ENCODE measurements at regions not wholly inside any gene's neighbourhood (a gene's known extent, or its start where the extent isn't known, plus 50 kb on each side); places are given as distances from the start of the nearest gene placed in this dataset.

DNA sequence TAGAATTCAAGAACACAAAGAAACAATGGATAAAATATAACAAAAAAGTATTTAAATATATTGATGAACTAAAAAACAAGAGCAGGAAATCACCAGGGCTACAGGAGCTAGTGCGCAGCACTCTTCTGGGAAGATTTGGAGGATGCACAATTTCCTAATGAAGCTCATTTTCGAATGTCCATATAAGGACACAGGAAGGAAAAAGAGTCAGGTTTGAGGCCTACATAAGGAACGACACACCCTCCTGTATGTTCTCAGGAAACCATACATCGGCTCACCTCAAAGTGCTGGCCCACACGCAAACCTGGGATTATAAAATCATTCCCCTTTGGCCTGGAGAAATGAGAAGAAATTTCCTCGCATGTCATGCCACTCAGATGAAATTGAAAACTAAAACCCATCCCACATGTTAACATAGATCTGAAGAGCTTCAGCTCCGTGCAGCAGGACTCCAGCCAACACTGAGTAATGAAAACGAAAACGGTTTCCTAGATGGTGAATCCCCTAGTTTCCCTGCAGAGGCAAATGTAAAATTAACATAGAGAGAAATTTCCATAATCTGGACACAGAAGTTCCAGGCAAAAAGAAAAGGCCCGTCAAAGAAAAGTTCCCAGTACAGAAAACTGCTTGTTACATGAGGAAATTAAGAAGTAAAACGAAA, 825.8 kb downstream of the SOCS6 start:
- H3K14ac ChIP-seq (ENCODE audit: low read length in 2 of 2) = no peak overlapping the region
- H4K91ac ChIP-seq (ENCODE audit: low read length) = no peak overlapping the region
- no peak overlapping the region for H3K4me2 ChIP-seq (ENCODE audit: low read length, poor library complexity, severe bottlenecking)
- no peaks in the 10 kb centered on the region for H3K79me1 ChIP-seq (replicated peaks; ENCODE audit: low read length, poor library complexity, severe bottlenecking)
- no peak for DNase-seq
- no peaks in the 10 kb centered on the region for H3K27me3 ChIP-seq (ENCODE audit: control insufficient read depth in 1 of 2, insufficient read depth in 1 of 2, low read length in 2 of 2)
- H2BK15ac ChIP-seq (ENCODE audit: low read depth, poor library complexity, severe bottlenecking) = no peak overlapping the region
- WGBS = 64% methylated on average over 9 of the region's 11 CpGs
- no peak overlapping the region for H2BK12ac ChIP-seq (ENCODE audit: low read length in 2 of 2)
- no peaks in the 10 kb centered on the region for H3K4me1 ChIP-seq (ENCODE audit: control insufficient read depth, insufficient read depth, low read depth, low read length)
- H3K9me3 ChIP-seq (ENCODE audit: control insufficient read depth, low read length) = peaks cover 8% of the 10 kb centered on the region
- H2AFZ ChIP-seq (ENCODE audit: low read depth, low read length) = no peak overlapping the region
- no peak overlapping the region for H3K4ac ChIP-seq (ENCODE audit: low read depth in 1 of 2, low read length in 2 of 2)
- no peak overlapping the region for H3K4me3 ChIP-seq (ENCODE audit: insufficient read depth in 1 of 2, low read depth in 1 of 2, low read length in 2 of 2)
- H3K9ac ChIP-seq (ENCODE audit: low read length) = no peak overlapping the region
- no peak overlapping the region for H3K23ac ChIP-seq (ENCODE audit: low read length in 2 of 2)
- no peak overlapping the region for H3K18ac ChIP-seq (ENCODE audit: low read depth in 1 of 2, low read length in 2 of 2)
- H2BK5ac ChIP-seq (ENCODE audit: low read depth, low read length, poor library complexity, severe bottlenecking) = no peak overlapping the region
- no peak overlapping the region for H2BK120ac ChIP-seq (ENCODE audit: low read depth, low read length)
- H2AK5ac ChIP-seq (ENCODE audit: low read length, severe bottlenecking) = no peak overlapping the region
- no peaks in the 10 kb centered on the region for H3K36me3 ChIP-seq (ENCODE audit: control insufficient read depth in 1 of 2, insufficient read depth in 2 of 2, low read depth in 1 of 2, low read length in 2 of 2)
- H4K8ac ChIP-seq (ENCODE audit: low read length) = no peak overlapping the region
- H3K27ac ChIP-seq (ENCODE audit: low read length, poor library complexity, severe bottlenecking) = no peak overlapping the region

DNA sequence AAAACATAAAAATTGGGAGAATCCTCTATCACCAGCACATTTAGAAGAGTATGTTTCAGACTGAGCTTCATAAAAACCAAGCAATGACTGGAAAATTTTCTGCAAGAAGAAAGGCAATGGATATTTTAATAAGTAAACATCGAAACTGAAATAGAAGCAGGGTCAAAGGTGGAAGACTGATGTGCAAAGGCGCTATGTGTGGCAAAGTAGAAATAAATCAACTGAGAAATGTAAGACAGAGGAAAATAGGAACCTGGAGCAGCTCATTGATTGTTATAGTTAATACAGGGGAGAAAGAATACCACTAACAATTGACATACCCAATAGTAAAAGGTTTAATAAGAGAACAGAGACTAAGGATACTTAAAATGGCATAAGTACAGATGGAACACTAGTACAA, 818.4 kb downstream of the SOCS6 start:
- no peak overlapping the region for H3K18ac ChIP-seq (ENCODE audit: low read depth in 1 of 2, low read length in 2 of 2)
- no peaks in the 10 kb centered on the region for H3K9me3 ChIP-seq (ENCODE audit: control insufficient read depth, low read length)
- H3K4me3 ChIP-seq (ENCODE audit: insufficient read depth in 1 of 2, low read depth in 1 of 2, low read length in 2 of 2) = no peak overlapping the region
- no peak overlapping the region for H2BK12ac ChIP-seq (ENCODE audit: low read length in 2 of 2)
- no peak overlapping the region for H3K4ac ChIP-seq (ENCODE audit: low read depth in 1 of 2, low read length in 2 of 2)
- H3K27me3 ChIP-seq (ENCODE audit: control insufficient read depth in 1 of 2, insufficient read depth in 1 of 2, low read length in 2 of 2) = no peaks in the 10 kb centered on the region
- no peak overlapping the region for H2BK15ac ChIP-seq (ENCODE audit: low read depth, poor library complexity, severe bottlenecking)
- 29% methylated on average over 2 of the region's 2 CpGs for WGBS
- DNase-seq = no peak
- no peak overlapping the region for H4K91ac ChIP-seq (ENCODE audit: low read length)
- no peaks in the 10 kb centered on the region for H3K79me1 ChIP-seq (replicated peaks; ENCODE audit: low read length, poor library complexity, severe bottlenecking)
- H2BK120ac ChIP-seq (ENCODE audit: low read depth, low read length) = no peak overlapping the region
- H4K8ac ChIP-seq (ENCODE audit: low read length) = no peak overlapping the region
- H3K9ac ChIP-seq (ENCODE audit: low read length) = peak overlapping the region; percentile 92
- no peaks in the 10 kb centered on the region for H3K36me3 ChIP-seq (ENCODE audit: control insufficient read depth in 1 of 2, insufficient read depth in 2 of 2, low read depth in 1 of 2, low read length in 2 of 2)
- no peak overlapping the region for H2AK5ac ChIP-seq (ENCODE audit: low read length, severe bottlenecking)
- H3K14ac ChIP-seq (ENCODE audit: low read length in 2 of 2) = no peak overlapping the region
- no peak overlapping the region for H3K23ac ChIP-seq (ENCODE audit: low read length in 2 of 2)
- H3K4me1 ChIP-seq (ENCODE audit: control insufficient read depth, insufficient read depth, low read depth, low read length) = no peaks in the 10 kb centered on the region
- no peak overlapping the region for H3K4me2 ChIP-seq (ENCODE audit: low read length, poor library complexity, severe bottlenecking)
- no peak overlapping the region for H3K27ac ChIP-seq (ENCODE audit: low read length, poor library complexity, severe bottlenecking)
- H2AFZ ChIP-seq (ENCODE audit: low read depth, low read length) = no peak overlapping the region
- H2BK5ac ChIP-seq (ENCODE audit: low read depth, low read length, poor library complexity, severe bottlenecking) = no peak overlapping the region

DNA sequence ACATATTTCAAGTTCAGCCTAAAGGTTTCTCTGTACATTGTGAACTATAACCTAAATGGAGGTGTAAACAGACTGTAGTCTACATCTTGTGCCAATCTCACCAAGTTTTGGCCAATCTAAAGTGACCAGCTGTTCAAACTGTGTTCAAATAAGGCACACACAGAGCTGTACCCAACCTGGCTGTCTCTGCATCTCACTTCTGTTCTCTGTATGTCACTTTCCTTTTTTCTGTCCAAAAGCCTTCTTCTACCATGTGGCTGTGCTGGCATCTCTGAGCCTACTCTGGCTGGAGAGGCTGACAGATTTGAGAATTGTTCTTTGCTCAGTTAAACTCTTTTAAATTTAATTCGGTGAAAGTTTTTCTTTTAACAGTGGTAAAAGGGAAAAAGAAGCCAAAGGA, 817.9 kb downstream of the SOCS6 start:
- H3K4ac ChIP-seq (ENCODE audit: low read depth in 1 of 2, low read length in 2 of 2) = no peak overlapping the region
- H3K79me1 ChIP-seq (replicated peaks; ENCODE audit: low read length, poor library complexity, severe bottlenecking) = no peaks in the 10 kb centered on the region
- H3K9me3 ChIP-seq (ENCODE audit: control insufficient read depth, low read length) = no peaks in the 10 kb centered on the region
- H3K14ac ChIP-seq (ENCODE audit: low read length in 2 of 2) = no peak overlapping the region
- H2BK15ac ChIP-seq (ENCODE audit: low read depth, poor library complexity, severe bottlenecking) = no peak overlapping the region
- H3K27me3 ChIP-seq (ENCODE audit: control insufficient read depth in 1 of 2, insufficient read depth in 1 of 2, low read length in 2 of 2) = no peaks in the 10 kb centered on the region
- no peaks in the 10 kb centered on the region for H3K36me3 ChIP-seq (ENCODE audit: control insufficient read depth in 1 of 2, insufficient read depth in 2 of 2, low read depth in 1 of 2, low read length in 2 of 2)
- no peak overlapping the region for H2BK5ac ChIP-seq (ENCODE audit: low read depth, low read length, poor library complexity, severe bottlenecking)
- H3K18ac ChIP-seq (ENCODE audit: low read depth in 1 of 2, low read length in 2 of 2) = no peak overlapping the region
- no peaks in the 10 kb centered on the region for H3K4me1 ChIP-seq (ENCODE audit: control insufficient read depth, insufficient read depth, low read depth, low read length)
- H3K4me3 ChIP-seq (ENCODE audit: insufficient read depth in 1 of 2, low read depth in 1 of 2, low read length in 2 of 2) = peak overlapping the region in 1 of 2 experiments; percentile 66
- H4K8ac ChIP-seq (ENCODE audit: low read length) = no peak overlapping the region
- H3K23ac ChIP-seq (ENCODE audit: low read length in 2 of 2) = no peak overlapping the region
- H3K4me2 ChIP-seq (ENCODE audit: low read length, poor library complexity, severe bottlenecking) = no peak overlapping the region
- WGBS = 0% methylated on average over 1 of the region's 1 CpG
- no peak overlapping the region for H4K91ac ChIP-seq (ENCODE audit: low read length)
- no peak overlapping the region for H2BK12ac ChIP-seq (ENCODE audit: low read length in 2 of 2)
- no peak overlapping the region for H2BK120ac ChIP-seq (ENCODE audit: low read depth, low read length)
- no peak overlapping the region for H3K27ac ChIP-seq (ENCODE audit: low read length, poor library complexity, severe bottlenecking)
- H2AK5ac ChIP-seq (ENCODE audit: low read length, severe bottlenecking) = no peak overlapping the region
- H3K9ac ChIP-seq (ENCODE audit: low read length) = peak overlapping the region; percentile 92
- no peak overlapping the region for H2AFZ ChIP-seq (ENCODE audit: low read depth, low read length)
- no peak for DNase-seq

DNA sequence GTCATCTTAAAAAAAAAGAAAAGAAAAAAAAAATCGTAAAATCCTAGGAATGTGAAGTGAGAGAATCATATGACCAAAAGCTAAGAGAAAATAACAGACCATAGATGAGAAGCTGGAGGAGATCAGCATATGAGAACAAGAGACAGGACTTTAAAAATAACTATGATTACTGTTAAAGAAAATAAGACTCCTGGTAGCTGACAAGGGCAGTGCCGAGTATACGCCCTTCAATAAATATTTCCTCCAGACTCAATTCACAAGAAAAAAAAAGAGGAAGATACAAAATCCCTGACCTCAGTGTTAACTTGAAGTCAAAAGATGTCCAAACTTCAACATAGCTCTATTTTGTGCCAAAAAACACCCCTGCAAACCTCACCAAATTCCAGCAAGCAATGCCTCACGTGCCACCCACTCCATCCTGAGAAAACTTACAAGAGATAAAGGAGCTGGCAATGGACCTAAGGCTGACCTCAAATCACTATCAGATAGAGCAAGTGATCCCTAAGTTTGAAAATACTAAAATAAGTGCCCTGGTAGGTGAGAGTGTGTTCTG, 817.2 kb downstream of the SOCS6 start:
- Histone ChIP-seq H2BK15ac (ENCODE audit: low read depth, poor library complexity, severe bottlenecking) (no peak overlapping the region), H2BK5ac (ENCODE audit: low read depth, low read length, poor library complexity, severe bottlenecking) (no peak overlapping the region), H3K79me1 (replicated peaks; ENCODE audit: low read length, poor library complexity, severe bottlenecking) (no peaks in the 10 kb centered on the region), H3K4me2 (ENCODE audit: low read length, poor library complexity, severe bottlenecking) (no peak overlapping the region), H3K4me1 (ENCODE audit: control insufficient read depth, insufficient read depth, low read depth, low read length) (no peaks in the 10 kb centered on the region), H3K18ac (ENCODE audit: low read depth in 1 of 2, low read length in 2 of 2) (no peak overlapping the region), H3K36me3 (ENCODE audit: control insufficient read depth in 1 of 2, insufficient read depth in 2 of 2, low read depth in 1 of 2, low read length in 2 of 2) (no peaks in the 10 kb centered on the region), H3K9ac (ENCODE audit: low read length) (peak overlapping the region; percentile 92), H3K27me3 (ENCODE audit: control insufficient read depth in 1 of 2, insufficient read depth in 1 of 2, low read length in 2 of 2) (no peaks in the 10 kb centered on the region), H4K91ac (ENCODE audit: low read length) (no peak overlapping the region), H2AK5ac (ENCODE audit: low read length, severe bottlenecking) (no peak overlapping the region), H3K27ac (ENCODE audit: low read length, poor library complexity, severe bottlenecking) (no peak overlapping the region), H3K4ac (ENCODE audit: low read depth in 1 of 2, low read length in 2 of 2) (no peak overlapping the region), H3K4me3 (ENCODE audit: insufficient read depth in 1 of 2, low read depth in 1 of 2, low read length in 2 of 2) (peak overlapping the region in 1 of 2 experiments; percentile 66), H2AFZ (ENCODE audit: low read depth, low read length) (no peak overlapping the region), H3K9me3 (ENCODE audit: control insufficient read depth, low read length) (no peaks in the 10 kb centered on the region), H4K8ac (ENCODE audit: low read length) (no peak overlapping the region), H3K14ac (ENCODE audit: low read length in 2 of 2) (no peak overlapping the region), H2BK12ac (ENCODE audit: low read length in 2 of 2) (no peak overlapping the region), H3K23ac (ENCODE audit: low read length in 2 of 2) (no peak overlapping the region), H2BK120ac (ENCODE audit: low read depth, low read length) (no peak overlapping the region)
- DNase-seq = no peak
- 69% methylated on average over 3 of the region's 4 CpGs for WGBS

Measured in mesenchymal stem cell (in vitro differentiated cells and primary cell).